ENCODE measurements at regions not wholly inside any gene's neighbourhood (a gene's known extent, or its start where the extent isn't known, plus 50 kb on each side); places are given as distances from the start of the nearest gene placed in this dataset.

DNA sequence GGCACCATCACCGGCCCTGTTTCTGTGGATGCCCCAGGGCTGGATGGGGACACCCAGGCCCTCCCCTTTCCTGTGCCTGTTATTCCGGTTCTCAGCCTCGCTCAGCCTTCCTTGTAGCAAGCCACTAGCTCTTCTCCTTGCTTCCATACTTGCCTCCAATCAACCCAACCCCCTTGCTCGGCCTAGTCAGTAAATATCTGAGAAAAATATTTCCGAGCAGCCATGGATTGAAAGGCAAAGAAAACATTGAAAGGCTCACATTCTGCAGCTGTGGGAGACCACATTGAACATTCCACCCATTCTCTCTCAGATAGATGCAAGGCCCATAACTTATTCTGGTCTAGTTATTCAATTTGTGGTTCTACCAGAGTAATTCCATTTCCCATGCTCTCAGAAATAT is 114.9 kb downstream of the SPP2 start:
- TF ChIP-seq BHLHE40 (IDR thresholded peaks at IDR 0.05; ENCODE audit: low read length) (no peak), ZNF513 (CRISPR knock-in tag; conservative IDR thresholded peaks at IDR 0.05) (no peak), GABPB1 (CRISPR knock-in tag; IDR thresholded peaks at IDR 0.05) (no peak), ZNF460 (CRISPR knock-in tag; IDR thresholded peaks at IDR 0.05; ENCODE audit: borderline replicate concordance) (no peak), CC2D1A (CRISPR knock-in tag; IDR thresholded peaks at IDR 0.05) (no peak), KLF6 (CRISPR knock-in tag; IDR thresholded peaks at IDR 0.05) (no peak), ZNF282 (IDR thresholded peaks at IDR 0.05; ENCODE audit: partially characterized antibody) (no peak), FOXO1 (CRISPR knock-in tag; IDR thresholded peaks at IDR 0.05) (no peak)
- TF ChIP-seq, protein P1, sequence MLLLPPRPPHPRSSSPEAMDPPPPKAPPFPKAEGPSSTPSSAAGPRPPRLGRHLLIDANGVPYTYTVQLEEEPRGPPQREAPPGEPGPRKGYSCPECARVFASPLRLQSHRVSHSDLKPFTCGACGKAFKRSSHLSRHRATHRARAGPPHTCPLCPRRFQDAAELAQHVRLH (CRISPR knock-in tag; IDR thresholded peaks at IDR 0.05; ENCODE audit: borderline replicate concordance, low read depth): no peak
- TF ChIP-seq, protein P2, sequence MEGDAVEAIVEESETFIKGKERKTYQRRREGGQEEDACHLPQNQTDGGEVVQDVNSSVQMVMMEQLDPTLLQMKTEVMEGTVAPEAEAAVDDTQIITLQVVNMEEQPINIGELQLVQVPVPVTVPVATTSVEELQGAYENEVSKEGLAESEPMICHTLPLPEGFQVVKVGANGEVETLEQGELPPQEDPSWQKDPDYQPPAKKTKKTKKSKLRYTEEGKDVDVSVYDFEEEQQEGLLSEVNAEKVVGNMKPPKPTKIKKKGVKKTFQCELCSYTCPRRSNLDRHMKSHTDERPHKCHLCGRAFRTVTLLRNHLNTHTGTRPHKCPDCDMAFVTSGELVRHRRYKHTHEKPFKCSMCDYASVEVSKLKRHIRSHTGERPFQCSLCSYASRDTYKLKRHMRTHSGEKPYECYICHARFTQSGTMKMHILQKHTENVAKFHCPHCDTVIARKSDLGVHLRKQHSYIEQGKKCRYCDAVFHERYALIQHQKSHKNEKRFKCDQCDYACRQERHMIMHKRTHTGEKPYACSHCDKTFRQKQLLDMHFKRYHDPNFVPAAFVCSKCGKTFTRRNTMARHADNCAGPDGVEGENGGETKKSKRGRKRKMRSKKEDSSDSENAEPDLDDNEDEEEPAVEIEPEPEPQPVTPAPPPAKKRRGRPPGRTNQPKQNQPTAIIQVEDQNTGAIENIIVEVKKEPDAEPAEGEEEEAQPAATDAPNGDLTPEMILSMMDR (CRISPR knock-in tag; IDR thresholded peaks at IDR 0.05): no peak
- TF ChIP-seq, protein P3, sequence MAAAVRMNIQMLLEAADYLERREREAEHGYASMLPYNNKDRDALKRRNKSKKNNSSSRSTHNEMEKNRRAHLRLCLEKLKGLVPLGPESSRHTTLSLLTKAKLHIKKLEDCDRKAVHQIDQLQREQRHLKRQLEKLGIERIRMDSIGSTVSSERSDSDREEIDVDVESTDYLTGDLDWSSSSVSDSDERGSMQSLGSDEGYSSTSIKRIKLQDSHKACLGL (CRISPR knock-in tag; IDR thresholded peaks at IDR 0.05): no peak
- TF ChIP-seq, protein P4, sequence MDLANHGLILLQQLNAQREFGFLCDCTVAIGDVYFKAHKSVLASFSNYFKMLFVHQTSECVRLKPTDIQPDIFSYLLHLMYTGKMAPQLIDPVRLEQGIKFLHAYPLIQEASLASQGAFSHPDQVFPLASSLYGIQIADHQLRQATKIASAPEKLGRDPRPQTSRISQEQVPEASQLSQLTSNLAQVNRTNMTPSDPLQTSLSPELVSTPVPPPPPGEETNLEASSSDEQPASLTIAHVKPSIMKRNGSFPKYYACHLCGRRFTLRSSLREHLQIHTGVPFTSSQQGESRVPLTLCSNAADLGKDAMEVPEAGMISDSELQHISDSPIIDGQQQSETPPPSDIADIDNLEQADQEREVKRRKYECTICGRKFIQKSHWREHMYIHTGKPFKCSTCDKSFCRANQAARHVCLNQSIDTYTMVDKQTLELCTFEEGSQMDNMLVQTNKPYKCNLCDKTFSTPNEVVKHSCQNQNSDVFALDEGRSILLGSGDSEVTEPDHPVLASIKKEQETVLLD (CRISPR knock-in tag; IDR thresholded peaks at IDR 0.05; ENCODE audit: low read depth): no peak
- TF ChIP-seq, protein P5, sequence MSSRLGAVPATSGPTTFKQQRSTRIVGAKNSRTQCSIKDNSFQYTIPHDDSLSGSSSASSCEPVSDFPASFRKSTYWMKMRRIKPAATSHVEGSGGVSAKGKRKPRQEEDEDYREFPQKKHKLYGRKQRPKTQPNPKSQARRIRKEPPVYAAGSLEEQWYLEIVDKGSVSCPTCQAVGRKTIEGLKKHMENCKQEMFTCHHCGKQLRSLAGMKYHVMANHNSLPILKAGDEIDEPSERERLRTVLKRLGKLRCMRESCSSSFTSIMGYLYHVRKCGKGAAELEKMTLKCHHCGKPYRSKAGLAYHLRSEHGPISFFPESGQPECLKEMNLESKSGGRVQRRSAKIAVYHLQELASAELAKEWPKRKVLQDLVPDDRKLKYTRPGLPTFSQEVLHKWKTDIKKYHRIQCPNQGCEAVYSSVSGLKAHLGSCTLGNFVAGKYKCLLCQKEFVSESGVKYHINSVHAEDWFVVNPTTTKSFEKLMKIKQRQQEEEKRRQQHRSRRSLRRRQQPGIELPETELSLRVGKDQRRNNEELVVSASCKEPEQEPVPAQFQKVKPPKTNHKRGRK (CRISPR knock-in tag; IDR thresholded peaks at IDR 0.05): no peak

All from HepG2 (cell line).